22Rv1 (cell line): ENCODE measurements at regions not wholly inside any gene's neighbourhood (a gene's known extent, or its start where the extent isn't known, plus 50 kb on each side); places are given as distances from the start of the nearest gene placed in this dataset.

Source experiments
- ZFX ChIP-seq: fragments of 450-650 bp; IDR thresholded peaks from 2 replicates; pipeline ENCODE4 v1.6.1; 2017; ENCODE audit warnings: antibody characterized with exemption, borderline replicate concordance
- TF ChIP-seq, protein P1 (sequence below): fragments of 450-650 bp; IDR thresholded peaks from 2 replicates; pipeline ENCODE4 v1.5.1; 2017; ENCODE audit warnings: mild to moderate bottlenecking

DNA sequence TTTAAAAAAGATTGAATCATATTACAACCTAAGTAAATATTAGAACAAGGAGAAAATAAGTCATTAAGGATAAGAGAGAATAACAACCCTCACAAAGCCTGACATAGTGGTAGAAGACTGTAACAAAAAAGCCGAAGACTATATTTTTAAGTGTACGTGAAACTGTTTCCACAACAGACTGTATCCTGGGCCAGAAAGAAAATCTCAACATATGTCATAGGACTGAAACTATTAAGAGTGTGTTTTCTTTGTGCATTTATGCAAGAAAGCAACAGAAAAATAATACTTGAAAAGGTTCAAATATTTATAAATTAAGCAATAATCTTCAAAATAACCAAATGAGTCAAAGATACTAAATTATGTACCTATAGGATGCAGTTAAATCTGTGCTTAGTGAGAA lies 309.8 kb downstream of the CASP12 start:
- TF ChIP-seq, protein P1, sequence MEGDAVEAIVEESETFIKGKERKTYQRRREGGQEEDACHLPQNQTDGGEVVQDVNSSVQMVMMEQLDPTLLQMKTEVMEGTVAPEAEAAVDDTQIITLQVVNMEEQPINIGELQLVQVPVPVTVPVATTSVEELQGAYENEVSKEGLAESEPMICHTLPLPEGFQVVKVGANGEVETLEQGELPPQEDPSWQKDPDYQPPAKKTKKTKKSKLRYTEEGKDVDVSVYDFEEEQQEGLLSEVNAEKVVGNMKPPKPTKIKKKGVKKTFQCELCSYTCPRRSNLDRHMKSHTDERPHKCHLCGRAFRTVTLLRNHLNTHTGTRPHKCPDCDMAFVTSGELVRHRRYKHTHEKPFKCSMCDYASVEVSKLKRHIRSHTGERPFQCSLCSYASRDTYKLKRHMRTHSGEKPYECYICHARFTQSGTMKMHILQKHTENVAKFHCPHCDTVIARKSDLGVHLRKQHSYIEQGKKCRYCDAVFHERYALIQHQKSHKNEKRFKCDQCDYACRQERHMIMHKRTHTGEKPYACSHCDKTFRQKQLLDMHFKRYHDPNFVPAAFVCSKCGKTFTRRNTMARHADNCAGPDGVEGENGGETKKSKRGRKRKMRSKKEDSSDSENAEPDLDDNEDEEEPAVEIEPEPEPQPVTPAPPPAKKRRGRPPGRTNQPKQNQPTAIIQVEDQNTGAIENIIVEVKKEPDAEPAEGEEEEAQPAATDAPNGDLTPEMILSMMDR, result no peak
- TF ChIP-seq ZFX, result no peak
